ENCODE measurements at regions not wholly inside any gene's neighbourhood (a gene's known extent, or its start where the extent isn't known, plus 50 kb on each side); places are given as distances from the start of the nearest gene placed in this dataset.
A peak's percentile ranks its signal among the peaks of the same experiment; 100 is the strongest.

DNA sequence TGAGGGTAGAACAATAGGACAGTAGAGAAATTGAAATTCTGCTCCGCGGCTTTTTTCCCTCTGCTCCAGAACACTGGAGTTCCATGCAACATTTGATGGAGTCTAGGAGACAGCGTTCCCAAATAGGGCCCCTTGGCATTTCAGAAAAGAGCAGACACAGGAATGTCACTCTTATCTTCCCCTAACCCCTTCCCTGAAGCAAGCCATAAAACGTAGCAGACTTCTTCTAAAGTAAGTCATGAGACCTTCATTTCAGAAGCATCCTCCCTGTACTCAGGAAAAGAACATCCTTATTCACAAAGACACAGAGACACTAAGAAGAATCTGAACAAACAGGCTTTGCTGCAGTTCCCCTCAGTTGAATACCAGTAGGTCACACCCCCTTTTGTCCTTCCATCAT lies 296.1 kb upstream of the SOX9 start:
- Histone ChIP-seq H3K27me3 (ENCODE audit: control insufficient read depth, insufficient read depth, low read length) (no peaks in the 10 kb centered on the region), H3K27ac (ENCODE audit: low read depth in 2 of 2, low read length in 2 of 2) (no peak overlapping the region), H3K4me3 (ENCODE audit: low read length in 3 of 3) (no peak overlapping the region), H3K9me3 (ENCODE audit: control insufficient read depth in 2 of 3, insufficient read depth in 1 of 3, low read length in 3 of 3) (no peaks in the 10 kb centered on the region), H3K9ac (ENCODE audit: low read length in 3 of 3) (no peak overlapping the region), H3K4me1 (ENCODE audit: control insufficient read depth in 2 of 3, insufficient read depth in 2 of 3, low read depth in 1 of 3, low read length in 3 of 3) (no peaks in the 10 kb centered on the region), H3K36me3 (ENCODE audit: control insufficient read depth in 2 of 3, insufficient read depth in 3 of 3, low read length in 3 of 3) (no peaks in the 10 kb centered on the region)
- intact Hi-C loops (cut with DNase I) = no loop called here
- DNase-seq = no peak
- no peak for TF ChIP-seq CTCF (IDR thresholded peaks at IDR 0.05; ENCODE audit: borderline replicate concordance, extremely low read depth, insufficient read depth)
- FAIRE-seq = no peak

DNA sequence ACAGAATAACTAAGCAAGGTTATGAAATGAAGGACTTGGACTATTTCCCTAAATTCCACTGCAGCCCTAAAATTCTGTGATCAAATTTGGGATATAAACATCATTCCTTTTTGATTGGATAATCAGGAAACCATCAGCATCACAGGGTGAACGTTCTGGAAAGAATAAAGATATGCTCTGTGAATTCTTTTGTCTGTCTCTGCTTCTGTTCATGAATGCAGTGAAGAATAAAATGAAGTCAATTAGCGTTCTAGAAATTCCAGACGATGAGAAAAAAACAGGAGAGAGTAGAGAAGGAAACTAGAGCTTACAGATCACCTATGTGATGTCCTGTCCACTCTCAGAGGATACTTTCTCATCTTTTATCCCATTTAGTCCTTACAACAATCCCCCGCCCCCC lies 295.1 kb upstream of the SOX9 start:
- H3K27ac ChIP-seq (ENCODE audit: low read depth in 2 of 2, low read length in 2 of 2) = no peak overlapping the region
- no peak overlapping the region for H3K9ac ChIP-seq (ENCODE audit: low read length in 3 of 3)
- DNase-seq = no peak
- TF ChIP-seq CTCF (IDR thresholded peaks at IDR 0.05; ENCODE audit: borderline replicate concordance, extremely low read depth, insufficient read depth) = no peak
- no peaks in the 10 kb centered on the region for H3K4me1 ChIP-seq (ENCODE audit: control insufficient read depth in 2 of 3, insufficient read depth in 2 of 3, low read depth in 1 of 3, low read length in 3 of 3)
- H3K27me3 ChIP-seq (ENCODE audit: control insufficient read depth, insufficient read depth, low read length) = no peaks in the 10 kb centered on the region
- FAIRE-seq = no peak
- H3K4me3 ChIP-seq (ENCODE audit: low read length in 3 of 3) = no peak overlapping the region
- intact Hi-C loops (cut with DNase I) = no loop called here
- no peaks in the 10 kb centered on the region for H3K36me3 ChIP-seq (ENCODE audit: control insufficient read depth in 2 of 3, insufficient read depth in 3 of 3, low read length in 3 of 3)
- no peaks in the 10 kb centered on the region for H3K9me3 ChIP-seq (ENCODE audit: control insufficient read depth in 2 of 3, insufficient read depth in 1 of 3, low read length in 3 of 3)

DNA sequence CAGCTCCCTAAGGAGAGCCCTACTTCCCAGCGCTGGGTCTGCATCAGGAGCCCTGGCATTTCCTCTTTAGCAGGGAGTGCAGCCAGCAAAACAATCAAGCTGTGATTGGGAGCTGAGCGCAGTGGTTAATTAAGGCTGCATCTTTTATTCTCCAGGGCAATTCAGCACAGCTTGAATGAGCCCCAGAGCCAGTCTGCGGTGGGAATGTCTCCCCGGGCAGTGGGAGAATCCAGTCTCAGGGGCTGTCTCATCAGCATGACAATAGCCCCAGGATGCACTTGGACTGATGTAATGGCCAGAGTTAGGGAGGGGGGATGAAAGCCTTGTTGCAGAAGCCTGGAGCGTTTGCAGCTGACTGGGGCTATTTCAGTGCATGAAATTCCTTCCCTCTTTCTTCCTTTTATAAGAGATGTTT lies 292.6 kb upstream of the SOX9 start:
- Histone ChIP-seq H3K9me3 (ENCODE audit: control insufficient read depth in 2 of 3, insufficient read depth in 1 of 3, low read length in 3 of 3) (no peaks in the 10 kb centered on the region), H3K27ac (ENCODE audit: low read depth in 2 of 2, low read length in 2 of 2) (no peak overlapping the region), H3K36me3 (ENCODE audit: control insufficient read depth in 2 of 3, insufficient read depth in 3 of 3, low read length in 3 of 3) (no peaks in the 10 kb centered on the region), H3K9ac (ENCODE audit: low read length in 3 of 3) (no peak overlapping the region), H3K27me3 (ENCODE audit: control insufficient read depth, insufficient read depth, low read length) (no peaks in the 10 kb centered on the region), H3K4me1 (ENCODE audit: control insufficient read depth in 2 of 3, insufficient read depth in 2 of 3, low read depth in 1 of 3, low read length in 3 of 3) (no peaks in the 10 kb centered on the region), H3K4me3 (ENCODE audit: low read length in 3 of 3) (no peak overlapping the region)
- peak in 3 of 5 donors; percentile 21 to 73 (median 24) for DNase-seq
- no peak for FAIRE-seq
- intact Hi-C loops (cut with DNase I) = no loop called here
- no peak for TF ChIP-seq CTCF (IDR thresholded peaks at IDR 0.05; ENCODE audit: borderline replicate concordance, extremely low read depth, insufficient read depth)

GRCh38 chr17:71830866-71831265 lies 290.0 kb upstream of the SOX9 start:
- Histone ChIP-seq H3K36me3 (ENCODE audit: control insufficient read depth in 2 of 3, insufficient read depth in 3 of 3, low read length in 3 of 3) (no peaks in the 10 kb centered on the region), H3K4me3 (ENCODE audit: low read length in 3 of 3) (no peak overlapping the region), H3K9ac (ENCODE audit: low read length in 3 of 3) (no peak overlapping the region), H3K9me3 (ENCODE audit: control insufficient read depth in 2 of 3, insufficient read depth in 1 of 3, low read length in 3 of 3) (no peaks in the 10 kb centered on the region), H3K27me3 (ENCODE audit: control insufficient read depth, insufficient read depth, low read length) (no peaks in the 10 kb centered on the region), H3K4me1 (ENCODE audit: control insufficient read depth in 2 of 3, insufficient read depth in 2 of 3, low read depth in 1 of 3, low read length in 3 of 3) (no peaks in the 10 kb centered on the region), H3K27ac (ENCODE audit: low read depth in 2 of 2, low read length in 2 of 2) (no peak overlapping the region)
- FAIRE-seq = no peak
- intact Hi-C loops (cut with DNase I) = no loop called here
- peak in 2 of 5 donors; percentile 35 to 48 for DNase-seq
- no peak for TF ChIP-seq CTCF (IDR thresholded peaks at IDR 0.05; ENCODE audit: borderline replicate concordance, extremely low read depth, insufficient read depth)

Measured in kidney (tissue), 13 donors.